Smooth muscle cell (in vitro differentiated cells): ENCODE measurements at regions not wholly inside any gene's neighbourhood (a gene's known extent, or its start where the extent isn't known, plus 50 kb on each side); places are given as distances from the start of the nearest gene placed in this dataset.
"Not testable (repeated sequence)": the region's sequence is repeated elsewhere in the genome, so short reads cannot be mapped to it uniquely, and the experiment has no call there.

Experiments
- DNase-seq: peaks from one replicate; lab custom pipeline; 2025; ENCODE audit not compliant: unreplicated experiment; lab: John Stamatoyannopoulos, UW
- H2AFZ ChIP-seq: fragments of 200-600 bp; sonication (generic); 2 replicates; pipeline ENCODE4 v1.6.0; 2016; ENCODE audit warnings: antibody characterized with exemption, low read depth, mild to moderate bottlenecking
- H3F3A ChIP-seq: fragments of 200-600 bp; sonication (generic); 2 replicates; pipeline ENCODE4 v1.6.0; 2017; ENCODE audit warnings: antibody characterized with exemption, low read depth
- H3K27ac ChIP-seq: fragments of 200-600 bp; sonication (generic); 2 replicates; pipeline ENCODE4 v1.5.1; 2016; ENCODE audit warnings: low read depth, mild to moderate bottlenecking
- H3K27me3 ChIP-seq: fragments of 200-600 bp; sonication (generic); 2 replicates; pipeline ENCODE4 v1.6.1; 2016; ENCODE audit warnings: low read depth, mild to moderate bottlenecking
- H3K36me3 ChIP-seq: fragments of 200-600 bp; sonication (generic); 2 replicates; pipeline ENCODE4 v1.5.1; 2016; ENCODE audit warnings: low read depth
- H3K4me1 ChIP-seq: fragments of 200-600 bp; sonication (generic); 2 replicates; pipeline ENCODE4 v1.5.1; 2016; ENCODE audit warnings: low read depth
- H3K4me2 ChIP-seq: fragments of 200-600 bp; sonication (generic); 2 replicates; pipeline ENCODE4 v1.6.0; 2016; ENCODE audit warnings: mild to moderate bottlenecking
- H3K4me3 ChIP-seq: fragments of 200-600 bp; sonication (generic); 2 replicates; pipeline ENCODE4 v1.5.1; 2016; ENCODE audit warnings: mild to moderate bottlenecking
- H3K79me2 ChIP-seq: fragments of 200-600 bp; sonication (generic); 2 replicates; pipeline ENCODE4 v1.6.0; 2016; ENCODE audit warnings: low read depth, mild to moderate bottlenecking
- H3K9ac ChIP-seq: fragments of 200-600 bp; sonication (generic); 2 replicates; pipeline ENCODE4 v1.6.0; 2016; ENCODE audit warnings: low read depth
- H3K9me3 ChIP-seq: fragments of 200-600 bp; sonication (generic); replicated peaks from 2 replicates; pipeline ENCODE4 v1.5.1; 2016; ENCODE audit warnings: low read depth
- H4K20me1 ChIP-seq: fragments of 200-600 bp; sonication (generic); 2 replicates; pipeline ENCODE4 v1.6.0; 2016; ENCODE audit warnings: low read depth
- WGBS: methylation state at CpG from one replicate; pipeline ENCODE4 v1.1.7; 2016; ENCODE audit warnings: low lambda C conversion rate; 5-methylcytosine and 5-hydroxymethylcytosine counted together
- TF ChIP-seq, protein P1 (sequence below): fragments of 200-600 bp; sonication (generic); IDR thresholded peaks from 2 replicates; pipeline ENCODE4 v1.5.1; 2017; ENCODE audit warnings: borderline replicate concordance, mild to moderate bottlenecking, antibody characterized with exemption; ENCODE audit not compliant: insufficient read depth, poor library complexity, severe bottlenecking

DNA sequence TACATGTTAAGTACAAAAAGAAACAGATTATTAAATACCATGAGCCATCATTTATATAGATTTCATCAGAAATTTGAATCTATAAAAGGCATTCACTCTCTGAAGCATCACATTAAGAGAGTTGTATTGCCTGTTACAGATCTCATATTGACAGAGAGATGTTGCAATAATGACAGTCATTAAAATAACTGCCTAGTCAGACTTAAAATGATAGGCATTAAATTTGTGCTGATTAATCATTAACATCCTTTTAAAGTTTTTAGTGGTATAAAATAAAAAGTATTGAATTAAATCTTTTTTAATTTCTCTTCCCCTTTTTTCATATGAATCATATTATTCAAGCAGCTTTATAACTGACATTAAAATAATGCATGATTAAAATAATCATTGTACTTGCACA is 404.9 kb upstream of the FAM174A start:
- Histone ChIP-seq H3K27me3 (no peaks in the 10 kb centered on the region), H3K9ac (no peak overlapping the region), H3K27ac (no peak overlapping the region), H3K79me2 (no peaks in the 10 kb centered on the region), H2AFZ (no peak overlapping the region), H3K4me3 (no peak overlapping the region), H3K4me1 (no peaks in the 10 kb centered on the region), H3K9me3 (no peaks in the 10 kb centered on the region), H3K4me2 (no peak overlapping the region), H3F3A (no peaks in the 10 kb centered on the region), H4K20me1 (no peaks in the 10 kb centered on the region), H3K36me3 (no peaks in the 10 kb centered on the region)
- TF ChIP-seq, protein P1, sequence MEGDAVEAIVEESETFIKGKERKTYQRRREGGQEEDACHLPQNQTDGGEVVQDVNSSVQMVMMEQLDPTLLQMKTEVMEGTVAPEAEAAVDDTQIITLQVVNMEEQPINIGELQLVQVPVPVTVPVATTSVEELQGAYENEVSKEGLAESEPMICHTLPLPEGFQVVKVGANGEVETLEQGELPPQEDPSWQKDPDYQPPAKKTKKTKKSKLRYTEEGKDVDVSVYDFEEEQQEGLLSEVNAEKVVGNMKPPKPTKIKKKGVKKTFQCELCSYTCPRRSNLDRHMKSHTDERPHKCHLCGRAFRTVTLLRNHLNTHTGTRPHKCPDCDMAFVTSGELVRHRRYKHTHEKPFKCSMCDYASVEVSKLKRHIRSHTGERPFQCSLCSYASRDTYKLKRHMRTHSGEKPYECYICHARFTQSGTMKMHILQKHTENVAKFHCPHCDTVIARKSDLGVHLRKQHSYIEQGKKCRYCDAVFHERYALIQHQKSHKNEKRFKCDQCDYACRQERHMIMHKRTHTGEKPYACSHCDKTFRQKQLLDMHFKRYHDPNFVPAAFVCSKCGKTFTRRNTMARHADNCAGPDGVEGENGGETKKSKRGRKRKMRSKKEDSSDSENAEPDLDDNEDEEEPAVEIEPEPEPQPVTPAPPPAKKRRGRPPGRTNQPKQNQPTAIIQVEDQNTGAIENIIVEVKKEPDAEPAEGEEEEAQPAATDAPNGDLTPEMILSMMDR = no peak
- DNase-seq = no peak

- TF ChIP-seq, protein P1 = no peak
- DNase-seq = no peak
- Histone ChIP-seq H3K27me3 (no peaks in the 10 kb centered on the region), H3F3A (no peaks in the 10 kb centered on the region), H3K9me3 (no peaks in the 10 kb centered on the region), H3K4me3 (no peak overlapping the region), H3K4me2 (no peak overlapping the region), H3K27ac (no peak overlapping the region), H3K79me2 (no peaks in the 10 kb centered on the region), H3K4me1 (no peaks in the 10 kb centered on the region), H3K9ac (no peak overlapping the region), H2AFZ (no peak overlapping the region), H3K36me3 (no peaks in the 10 kb centered on the region), H4K20me1 (no peaks in the 10 kb centered on the region)
- 92% methylated on average over 1 of the region's 1 CpG for WGBS
Observed at GRCh38 chr5:100119903-100120302, 415.3 kb upstream of the FAM174A start.

- Histone ChIP-seq H4K20me1 (no peaks in the 10 kb centered on the region), H3K9ac (no peak overlapping the region), H3K9me3 (no peaks in the 10 kb centered on the region), H3K36me3 (no peaks in the 10 kb centered on the region), H3F3A (no peaks in the 10 kb centered on the region), H2AFZ (no peak overlapping the region), H3K4me1 (no peaks in the 10 kb centered on the region), H3K4me3 (no peak overlapping the region), H3K27ac (no peak overlapping the region), H3K27me3 (no peaks in the 10 kb centered on the region), H3K4me2 (no peak overlapping the region), H3K79me2 (no peaks in the 10 kb centered on the region)
- TF ChIP-seq, protein P1 = no peak
- no peak for DNase-seq
- WGBS = 73% methylated on average over 2 of the region's 2 CpGs
Observed at GRCh38 chr5:100110497-100110896, 424.7 kb upstream of the FAM174A start.

GRCh38 chr5:100108883-100109282 is 426.3 kb upstream of the FAM174A start:
- H3K4me2 ChIP-seq = no peak overlapping the region
- no peaks in the 10 kb centered on the region for H3K4me1 ChIP-seq
- H3F3A ChIP-seq = no peaks in the 10 kb centered on the region
- no peaks in the 10 kb centered on the region for H3K79me2 ChIP-seq
- no peak for DNase-seq
- no peaks in the 10 kb centered on the region for H3K27me3 ChIP-seq
- H4K20me1 ChIP-seq = no peaks in the 10 kb centered on the region
- H3K4me3 ChIP-seq = no peak overlapping the region
- 60% methylated on average over 3 of the region's 3 CpGs for WGBS
- TF ChIP-seq, protein P1 = no peak
- H2AFZ ChIP-seq = no peak overlapping the region
- H3K9me3 ChIP-seq = no peaks in the 10 kb centered on the region
- H3K27ac ChIP-seq = no peak overlapping the region
- no peak overlapping the region for H3K9ac ChIP-seq
- H3K36me3 ChIP-seq = no peaks in the 10 kb centered on the region

DNA sequence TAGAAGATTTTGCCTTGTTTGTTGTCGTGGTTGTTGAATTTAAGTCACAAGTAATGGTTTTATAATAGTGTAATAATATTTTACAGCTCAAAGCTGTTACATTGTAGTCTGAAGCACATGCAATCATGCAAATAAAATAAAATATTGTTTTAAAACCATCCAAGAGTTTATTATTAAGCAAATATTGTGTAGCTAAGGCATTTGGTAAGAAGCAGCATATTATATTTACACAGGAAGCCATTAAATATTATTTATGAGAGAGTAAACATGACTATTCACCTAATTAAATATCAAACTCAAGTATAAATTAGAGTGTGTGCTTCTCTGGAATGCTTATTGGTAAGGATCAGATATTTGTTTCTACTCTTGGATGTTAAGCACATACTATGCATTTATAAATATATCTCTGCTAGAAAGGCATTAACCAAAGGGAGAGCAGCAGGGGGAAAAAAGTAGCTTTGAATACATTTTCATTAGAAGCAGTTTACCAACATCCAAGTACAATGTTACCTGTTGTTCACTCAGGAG is 431.5 kb upstream of the FAM174A start:
- not testable (repeated sequence) for H3F3A ChIP-seq, H3K4me3 ChIP-seq, H3K4me2 ChIP-seq, H3K27me3 ChIP-seq, H3K79me2 ChIP-seq, H3K36me3 ChIP-seq, H3K4me1 ChIP-seq, H3K27ac ChIP-seq, H3K9me3 ChIP-seq, DNase-seq, H3K9ac ChIP-seq, H4K20me1 ChIP-seq, H2AFZ ChIP-seq
- WGBS = 85% methylated on average over 1 of the region's 1 CpG

- not testable (repeated sequence) for H3K79me2 ChIP-seq, H3K4me3 ChIP-seq, H3K27ac ChIP-seq, H4K20me1 ChIP-seq, H3K4me2 ChIP-seq, H3F3A ChIP-seq, H2AFZ ChIP-seq, DNase-seq, H3K27me3 ChIP-seq, H3K4me1 ChIP-seq, H3K36me3 ChIP-seq, H3K9ac ChIP-seq, H3K9me3 ChIP-seq
- WGBS = 66% methylated on average over 2 of the region's 2 CpGs
Observed at GRCh38 chr5:100101466-100101865, 433.7 kb upstream of the FAM174A start.
